Ascending aorta (tissue), 2 donors: ENCODE measurements at regions not wholly inside any gene's neighbourhood (a gene's known extent, or its start where the extent isn't known, plus 50 kb on each side); places are given as distances from the start of the nearest gene placed in this dataset.
"Not testable (repeated sequence)": the region's sequence is repeated elsewhere in the genome, so short reads cannot be mapped to it uniquely, and the experiment has no call there.

Experiments
- DNase-seq, 2 donors: peaks; one replicate each; pipeline ENCODE4 v3.0.0-alpha.2; 2019; ENCODE audit warnings: low spot score in 2 of 2
- H3K27ac ChIP-seq, 2 donors: fragments of 200-600 bp; sonication (generic); one replicate each; pipeline ENCODE4 v1.5.1; 2016 to 2017; ENCODE audit warnings: mild to moderate bottlenecking in 1 of 2
- H3K27me3 ChIP-seq: fragments of 200-600 bp; sonication (generic); one replicate; pipeline ENCODE4 v1.5.1; 2017
- H3K36me3 ChIP-seq, 2 donors: fragments of 200-600 bp; sonication (generic); one replicate each; pipeline ENCODE4 v1.5.1; 2016
- H3K4me1 ChIP-seq, 2 donors: fragments of 200-600 bp; sonication (generic); one replicate each; pipeline ENCODE4 v1.5.1; 2016 to 2017; ENCODE audit warnings: mild to moderate bottlenecking in 1 of 2
- H3K4me3 ChIP-seq, 2 donors: fragments of 200-600 bp; sonication (generic); one replicate each; pipeline ENCODE4 v1.5.1; 2016 to 2017; ENCODE audit warnings: mild to moderate bottlenecking in 1 of 2
- H3K9me3 ChIP-seq, 2 donors: fragments of 200-600 bp; sonication (generic); one replicate each; pipeline ENCODE4 v1.5.1; 2016
- intact Hi-C: fragments of 100-400 bp; cut with DNase I; formaldehyde crosslinking; loops from one replicate; pipeline ENCODE4 v1.15.1; 2023
- TF ChIP-seq, protein P1 (sequence below), 3 experiments: fragments of 200-600 bp in 2 of 3; fragments of 450-650 bp in 1 of 3; sonication (generic) in 2 of 3; IDR thresholded peaks; one replicate each; pipeline ENCODE4 v1.5.1; 2016 to 2019; ENCODE audit warnings: antibody characterized with exemption in 3 of 3, mild to moderate bottlenecking in 1 of 3, moderate library complexity in 1 of 3

DNA sequence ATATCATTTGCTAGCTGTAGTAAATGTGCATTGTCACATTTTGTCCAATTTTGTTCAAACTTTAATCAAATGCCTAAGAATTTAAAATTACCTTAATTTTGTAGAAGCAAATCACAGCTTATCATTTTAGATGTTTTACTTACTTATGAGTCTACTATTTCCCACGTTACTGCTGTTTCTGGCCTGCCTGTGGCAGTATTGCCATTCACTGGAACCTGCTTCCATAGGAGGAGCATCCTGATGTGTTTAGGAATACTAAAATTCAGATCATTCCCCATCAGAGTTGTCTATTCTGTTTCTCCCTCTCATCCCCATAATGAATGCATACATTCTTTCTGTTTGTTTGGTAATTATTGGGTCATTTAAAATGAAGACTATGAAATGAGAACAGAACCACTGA, 119.5 kb upstream of the SNRPN start:
- DNase-seq, result no peak
- no peak overlapping the region for H3K27ac ChIP-seq
- intact Hi-C loops, result no loop called here
- TF ChIP-seq, protein P1, sequence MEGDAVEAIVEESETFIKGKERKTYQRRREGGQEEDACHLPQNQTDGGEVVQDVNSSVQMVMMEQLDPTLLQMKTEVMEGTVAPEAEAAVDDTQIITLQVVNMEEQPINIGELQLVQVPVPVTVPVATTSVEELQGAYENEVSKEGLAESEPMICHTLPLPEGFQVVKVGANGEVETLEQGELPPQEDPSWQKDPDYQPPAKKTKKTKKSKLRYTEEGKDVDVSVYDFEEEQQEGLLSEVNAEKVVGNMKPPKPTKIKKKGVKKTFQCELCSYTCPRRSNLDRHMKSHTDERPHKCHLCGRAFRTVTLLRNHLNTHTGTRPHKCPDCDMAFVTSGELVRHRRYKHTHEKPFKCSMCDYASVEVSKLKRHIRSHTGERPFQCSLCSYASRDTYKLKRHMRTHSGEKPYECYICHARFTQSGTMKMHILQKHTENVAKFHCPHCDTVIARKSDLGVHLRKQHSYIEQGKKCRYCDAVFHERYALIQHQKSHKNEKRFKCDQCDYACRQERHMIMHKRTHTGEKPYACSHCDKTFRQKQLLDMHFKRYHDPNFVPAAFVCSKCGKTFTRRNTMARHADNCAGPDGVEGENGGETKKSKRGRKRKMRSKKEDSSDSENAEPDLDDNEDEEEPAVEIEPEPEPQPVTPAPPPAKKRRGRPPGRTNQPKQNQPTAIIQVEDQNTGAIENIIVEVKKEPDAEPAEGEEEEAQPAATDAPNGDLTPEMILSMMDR (IDR thresholded peaks at IDR 0.05), result no peak
- no peaks in the 10 kb centered on the region for H3K36me3 ChIP-seq
- H3K27me3 ChIP-seq, result no peaks in the 10 kb centered on the region
- no peaks in the 10 kb centered on the region for H3K4me1 ChIP-seq
- H3K4me3 ChIP-seq, result no peak overlapping the region
- no peaks in the 10 kb centered on the region for H3K9me3 ChIP-seq

- TF ChIP-seq, protein P1 (IDR thresholded peaks at IDR 0.05), result no peak
- intact Hi-C loops, result loop anchor here (5.0 kb wide), 1 partner anchor 76 kb away; no protein-coding TSS in a partner anchor
- no peaks in the 10 kb centered on the region for H3K36me3 ChIP-seq
- peak overlapping the region; percentile 40 to 50 for H3K27ac ChIP-seq
- no peaks in the 10 kb centered on the region for H3K27me3 ChIP-seq
- H3K4me3 ChIP-seq, result peak overlapping the region; percentile 36 to 48
- no peaks in the 10 kb centered on the region for H3K9me3 ChIP-seq
- no peaks in the 10 kb centered on the region for H3K4me1 ChIP-seq
- peak in 1 of 2 donors; percentile 68 for DNase-seq
These were observed 106.7 kb upstream of the SNRPN start for GRCh38 chr15:24848050-24848449.

DNA sequence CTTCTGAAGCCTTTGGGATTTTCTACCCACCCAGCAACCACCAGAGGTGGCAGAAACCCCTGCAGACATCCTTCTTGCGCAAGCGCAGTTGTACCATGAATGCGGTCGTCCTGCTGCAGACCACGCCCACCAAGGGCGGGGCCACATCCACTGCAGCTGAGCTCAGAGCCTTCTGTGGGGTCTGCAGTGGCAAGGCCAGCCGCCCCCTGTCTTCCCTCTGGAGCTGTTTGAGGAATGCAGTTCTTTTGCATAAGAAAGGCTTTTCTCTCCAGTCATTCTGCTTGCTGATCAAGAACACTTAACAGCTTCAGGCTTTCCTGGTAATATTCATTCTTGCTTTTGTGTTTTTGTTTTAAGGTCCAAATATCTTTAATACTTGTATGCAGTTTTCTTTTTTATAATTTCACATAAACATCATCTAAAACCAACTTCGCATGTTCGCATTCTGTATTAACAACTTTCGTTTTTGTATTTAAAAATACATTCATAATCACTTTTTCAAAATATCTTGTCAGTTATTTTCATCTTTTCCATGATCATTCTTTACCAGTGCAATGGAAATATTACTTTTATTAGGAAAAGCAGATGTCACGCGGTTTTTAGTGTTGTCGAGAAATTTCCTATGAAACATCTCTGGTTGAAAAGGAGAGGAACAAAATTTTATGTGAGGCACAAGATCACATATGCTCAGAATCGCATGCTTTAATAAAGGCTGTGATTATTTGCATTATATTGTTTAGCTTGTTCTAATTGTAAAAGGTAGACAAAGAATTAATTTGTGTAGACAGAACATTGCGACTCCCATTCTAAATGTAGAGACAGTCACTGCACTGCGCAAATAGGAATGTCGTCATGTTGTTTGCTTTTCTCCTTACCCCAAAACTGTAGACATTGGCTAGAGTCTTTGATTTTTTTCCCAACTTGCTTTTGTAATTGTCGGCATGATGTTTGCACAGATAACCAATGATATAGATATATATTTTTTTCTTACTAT, 98.1 kb upstream of the SNRPN start:
- Histone ChIP-seq H3K4me1 (no peaks in the 10 kb centered on the region), H3K36me3 (no peaks in the 10 kb centered on the region), H3K27ac (peak overlapping the region in 1 of 2 donors; percentile 46), H3K4me3 (peak overlapping the region in 1 of 2 donors; percentile 52), H3K27me3 (no peaks in the 10 kb centered on the region), H3K9me3 (no peaks in the 10 kb centered on the region)
- TF ChIP-seq, protein P1 (IDR thresholded peaks at IDR 0.05), result no peak
- intact Hi-C loops, result loop anchor here (5.0 kb wide), 1 partner anchor 101 kb away; no protein-coding TSS in a partner anchor
- DNase-seq, result peak in 1 of 2 donors; percentile 79

GRCh38 chr15:24857763-24858162, 97.0 kb upstream of the SNRPN start:
- intact Hi-C loops, result loop anchor here (5.0 kb wide), 1 partner anchor 100 kb away; no protein-coding TSS in a partner anchor
- TF ChIP-seq, protein P1 (IDR thresholded peaks at IDR 0.05), result no peak
- no peaks in the 10 kb centered on the region for H3K9me3 ChIP-seq
- peak overlapping the region in 1 of 2 donors; percentile 52 for H3K4me3 ChIP-seq
- H3K27me3 ChIP-seq, result no peaks in the 10 kb centered on the region
- H3K4me1 ChIP-seq, result no peaks in the 10 kb centered on the region
- no peaks in the 10 kb centered on the region for H3K36me3 ChIP-seq
- H3K27ac ChIP-seq, result peak overlapping the region; percentile 46 to 57
- DNase-seq, result no peak

GRCh38 chr15:24858183-24858582, 96.6 kb upstream of the SNRPN start:
- peak overlapping the region; percentile 46 to 57 for H3K27ac ChIP-seq
- not testable (repeated sequence) for DNase-seq, H3K9me3 ChIP-seq, H3K36me3 ChIP-seq, H3K27me3 ChIP-seq, H3K4me1 ChIP-seq, H3K4me3 ChIP-seq
- intact Hi-C loops, result loop anchor here (5.0 kb wide), 1 partner anchor 99 kb away; no protein-coding TSS in a partner anchor
